ENCODE measurements at regions not wholly inside any gene's neighbourhood (a gene's known extent, or its start where the extent isn't known, plus 50 kb on each side); places are given as distances from the start of the nearest gene placed in this dataset.

GRCh38 chr3:57009802-57010201 lies 50.7 kb upstream of the SPATA12 start:
- no peaks in the 10 kb centered on the region for H3K9me3 Mint-ChIP-seq (ENCODE audit: unreplicated experiment)
- DNase-seq = no peak
- peaks cover 18% of the 10 kb centered on the region for H3K4me1 Mint-ChIP-seq (ENCODE audit: low read depth, unreplicated experiment)
- no peak for TF ChIP-seq CTCF (IDR thresholded peaks at IDR 0.05; ENCODE audit: partially characterized antibody, unreplicated experiment)
- no peaks in the 10 kb centered on the region for H3K27me3 Mint-ChIP-seq (ENCODE audit: unreplicated experiment)
- H3K4me3 Mint-ChIP-seq (ENCODE audit: unreplicated experiment) = no peak overlapping the region
- H3K36me3 Mint-ChIP-seq (ENCODE audit: unreplicated experiment) = no peaks in the 10 kb centered on the region
- H3K27ac Mint-ChIP-seq (ENCODE audit: unreplicated experiment) = no peak overlapping the region

GRCh38 chr3:57009367-57009766 lies 51.1 kb upstream of the SPATA12 start:
- DNase-seq = no peak
- H3K4me3 Mint-ChIP-seq (ENCODE audit: unreplicated experiment) = no peak overlapping the region
- no peak overlapping the region for H3K27ac Mint-ChIP-seq (ENCODE audit: unreplicated experiment)
- H3K4me1 Mint-ChIP-seq (ENCODE audit: low read depth, unreplicated experiment) = peaks cover 18% of the 10 kb centered on the region
- no peaks in the 10 kb centered on the region for H3K9me3 Mint-ChIP-seq (ENCODE audit: unreplicated experiment)
- TF ChIP-seq CTCF (IDR thresholded peaks at IDR 0.05; ENCODE audit: partially characterized antibody, unreplicated experiment) = no peak
- no peaks in the 10 kb centered on the region for H3K36me3 Mint-ChIP-seq (ENCODE audit: unreplicated experiment)
- H3K27me3 Mint-ChIP-seq (ENCODE audit: unreplicated experiment) = no peaks in the 10 kb centered on the region

GRCh38 chr3:57007521-57008460 lies 52.7 kb upstream of the SPATA12 start:
- no peak for TF ChIP-seq CTCF (IDR thresholded peaks at IDR 0.05; ENCODE audit: partially characterized antibody, unreplicated experiment)
- H3K4me1 Mint-ChIP-seq (ENCODE audit: low read depth, unreplicated experiment) = peaks cover 18% of the 10 kb centered on the region
- no peaks in the 10 kb centered on the region for H3K9me3 Mint-ChIP-seq (ENCODE audit: unreplicated experiment)
- peak overlapping the region; percentile 52 for H3K4me3 Mint-ChIP-seq (ENCODE audit: unreplicated experiment)
- H3K27me3 Mint-ChIP-seq (ENCODE audit: unreplicated experiment) = no peaks in the 10 kb centered on the region
- H3K27ac Mint-ChIP-seq (ENCODE audit: unreplicated experiment) = no peak overlapping the region
- H3K36me3 Mint-ChIP-seq (ENCODE audit: unreplicated experiment) = no peaks in the 10 kb centered on the region
- no peak for DNase-seq

- H3K9me3 Mint-ChIP-seq (ENCODE audit: unreplicated experiment) = no peaks in the 10 kb centered on the region
- DNase-seq = no peak
- H3K27ac Mint-ChIP-seq (ENCODE audit: unreplicated experiment) = no peak overlapping the region
- H3K36me3 Mint-ChIP-seq (ENCODE audit: unreplicated experiment) = no peaks in the 10 kb centered on the region
- no peak for TF ChIP-seq CTCF (IDR thresholded peaks at IDR 0.05; ENCODE audit: partially characterized antibody, unreplicated experiment)
- no peak overlapping the region for H3K4me3 Mint-ChIP-seq (ENCODE audit: unreplicated experiment)
- H3K27me3 Mint-ChIP-seq (ENCODE audit: unreplicated experiment) = no peaks in the 10 kb centered on the region
- H3K4me1 Mint-ChIP-seq (ENCODE audit: low read depth, unreplicated experiment) = peaks cover 18% of the 10 kb centered on the region
These were observed 53.5 kb upstream of the SPATA12 start for GRCh38 chr3:57006949-57007419.

GRCh38 chr3:57006179-57006657 lies 54.2 kb upstream of the SPATA12 start:
- peak overlapping the region; percentile 16 for H3K4me3 Mint-ChIP-seq (ENCODE audit: unreplicated experiment)
- H3K4me1 Mint-ChIP-seq (ENCODE audit: low read depth, unreplicated experiment) = peaks cover 18% of the 10 kb centered on the region
- no peaks in the 10 kb centered on the region for H3K9me3 Mint-ChIP-seq (ENCODE audit: unreplicated experiment)
- H3K27me3 Mint-ChIP-seq (ENCODE audit: unreplicated experiment) = no peaks in the 10 kb centered on the region
- no peaks in the 10 kb centered on the region for H3K36me3 Mint-ChIP-seq (ENCODE audit: unreplicated experiment)
- TF ChIP-seq CTCF (IDR thresholded peaks at IDR 0.05; ENCODE audit: partially characterized antibody, unreplicated experiment) = no peak
- DNase-seq = no peak
- peak overlapping the region; percentile 52 for H3K27ac Mint-ChIP-seq (ENCODE audit: unreplicated experiment)

Data from glutamatergic neuron (in vitro differentiated cells).